NCI-H1436 treated with DMSO at 0.1 percent for 48 hours (cell line): ENCODE measurements at regions not wholly inside any gene's neighbourhood (a gene's known extent, or its start where the extent isn't known, plus 50 kb on each side); places are given as distances from the start of the nearest gene placed in this dataset.

Experiments
- DNase-seq: peaks from one replicate; lab custom pipeline; 2025; lab: John Stamatoyannopoulos, UW

GRCh38 chr10:130866857-130867256, 444.7 kb downstream of the TCERG1L start:
- DNase-seq: no peak

GRCh38 chr10:130867446-130868194, 443.9 kb downstream of the TCERG1L start:
- DNase-seq: no peak

- DNase-seq: no peak
Measured at GRCh38 chr10:130869179-130869841, 442.2 kb downstream of the TCERG1L start.

- no peak for DNase-seq
Measured at GRCh38 chr10:130871406-130871805, 440.1 kb downstream of the TCERG1L start.

GRCh38 chr10:130873636-130874035, 437.9 kb downstream of the TCERG1L start:
- no peak for DNase-seq

- no peak for DNase-seq
Measured at GRCh38 chr10:130875116-130875515, 436.4 kb downstream of the TCERG1L start.

- no peak for DNase-seq
Measured at GRCh38 chr10:130875897-130876472, 435.5 kb downstream of the TCERG1L start.

GRCh38 chr10:130877126-130877525, 434.4 kb downstream of the TCERG1L start:
- no peak for DNase-seq

GRCh38 chr10:130878131-130878530, 433.4 kb downstream of the TCERG1L start:
- DNase-seq: no peak

GRCh38 chr10:130882906-130883305, 428.6 kb downstream of the TCERG1L start:
- DNase-seq: no peak

- no peak for DNase-seq
Measured at GRCh38 chr10:130884456-130884855, 427.1 kb downstream of the TCERG1L start.

GRCh38 chr10:130885021-130885655, 426.4 kb downstream of the TCERG1L start:
- DNase-seq: no peak

- DNase-seq: no peak
Measured at GRCh38 chr10:130887170-130887569, 424.4 kb downstream of the TCERG1L start.

GRCh38 chr10:130888493-130888892, 423.0 kb downstream of the TCERG1L start:
- no peak for DNase-seq

GRCh38 chr10:130889240-130889639, 422.3 kb downstream of the TCERG1L start:
- no peak for DNase-seq

- DNase-seq: no peak
Measured at GRCh38 chr10:130889780-130890179, 421.7 kb downstream of the TCERG1L start.

GRCh38 chr10:130891066-130891465, 420.5 kb downstream of the TCERG1L start:
- no peak for DNase-seq

GRCh38 chr10:130894471-130894870, 417.1 kb downstream of the TCERG1L start:
- no peak for DNase-seq

- no peak for DNase-seq
Measured at GRCh38 chr10:130895161-130895560, 416.4 kb downstream of the TCERG1L start.

GRCh38 chr10:130897815-130898214, 413.7 kb downstream of the TCERG1L start:
- no peak for DNase-seq

- DNase-seq: no peak
Measured at GRCh38 chr10:130898381-130898780, 413.1 kb downstream of the TCERG1L start.

GRCh38 chr10:130899856-130900255, 411.7 kb downstream of the TCERG1L start:
- no peak for DNase-seq
